Mesendoderm (in vitro differentiated cells): ENCODE measurements at regions not wholly inside any gene's neighbourhood (a gene's known extent, or its start where the extent isn't known, plus 50 kb on each side); places are given as distances from the start of the nearest gene placed in this dataset.

Experiments
- DNase-seq: peaks from one replicate; pipeline ENCODE4 v3.0.0; 2013
- H2AK5ac ChIP-seq: 2 replicates; pipeline ENCODE4 v1.6.1; 2013; ENCODE audit warnings: low read length, inconsistent platforms
- H2BK120ac ChIP-seq: 2 replicates; pipeline ENCODE4 v1.6.1; 2013; ENCODE audit warnings: low read depth, mild to moderate bottlenecking, low read length, moderate library complexity, mixed read lengths
- H2BK15ac ChIP-seq: replicated peaks from 2 replicates; pipeline ENCODE4 v1.6.1; 2013; ENCODE audit warnings: low read depth, mild to moderate bottlenecking, moderate library complexity
- H2BK5ac ChIP-seq: 2 replicates; pipeline ENCODE4 v1.6.1; 2013; ENCODE audit warnings: low read length, inconsistent platforms
- H3K18ac ChIP-seq: 2 replicates; pipeline ENCODE4 v1.6.1; 2013; ENCODE audit warnings: mild to moderate bottlenecking, low read length, mixed read lengths
- H3K23ac ChIP-seq: one replicate; pipeline ENCODE4 v1.6.1; 2013; ENCODE audit warnings: low read length
- H3K27ac ChIP-seq: 2 replicates; pipeline ENCODE4 v1.5.1; 2013; ENCODE audit warnings: low read depth, mild to moderate bottlenecking, inconsistent platforms, low read length, moderate library complexity
- H3K27me3 ChIP-seq: 2 replicates; pipeline ENCODE4 v1.6.1; 2013; ENCODE audit warnings: low read length, control low read depth, mild to moderate bottlenecking, inconsistent platforms; ENCODE audit not compliant: insufficient read depth, poor library complexity
- H3K36me3 ChIP-seq: 2 replicates; pipeline ENCODE4 v1.6.1; 2013; ENCODE audit warnings: low read length, inconsistent platforms; ENCODE audit not compliant: control insufficient read depth, insufficient read depth
- H3K4ac ChIP-seq: one replicate; pipeline ENCODE4 v1.6.1; 2013; ENCODE audit warnings: low read depth, mild to moderate bottlenecking, low read length, moderate library complexity
- H3K4me1 ChIP-seq: 2 replicates; pipeline ENCODE4 v1.6.1; 2013; ENCODE audit warnings: low read depth, low read length, inconsistent platforms; ENCODE audit not compliant: control insufficient read depth
- H3K4me2 ChIP-seq: 2 replicates; pipeline ENCODE4 v1.6.1; 2013; ENCODE audit warnings: low read length
- H3K4me3 ChIP-seq: 2 replicates; pipeline ENCODE4 v1.5.1; 2013; ENCODE audit warnings: mild to moderate bottlenecking, low read length
- H3K56ac ChIP-seq: one replicate; pipeline ENCODE4 v1.6.1; 2013; ENCODE audit warnings: low read length
- H3K79me1 ChIP-seq: 2 replicates; pipeline ENCODE4 v1.6.1; 2013; ENCODE audit warnings: low read length, inconsistent platforms
- H3K79me2 ChIP-seq: 2 replicates; pipeline ENCODE4 v1.6.1; 2013; ENCODE audit warnings: mild to moderate bottlenecking, low read length; ENCODE audit not compliant: control insufficient read depth, insufficient read depth
- H3K9ac ChIP-seq: 2 replicates; pipeline ENCODE4 v1.6.1; 2013; ENCODE audit warnings: low read length, inconsistent platforms
- H4K5ac ChIP-seq: one replicate; pipeline ENCODE4 v1.6.1; 2013; ENCODE audit warnings: low read length
- H4K8ac ChIP-seq: one replicate; pipeline ENCODE4 v1.6.1; 2013; ENCODE audit warnings: low read depth, mild to moderate bottlenecking, control low read depth, low read length, moderate library complexity
- WGBS: extraction: QIAGEN DNeasy Blood & Tissue Kit; methylation state at CpG from one replicate; pipeline ENCODE4 v1.1.7; 2013; ENCODE audit warnings: low lambda C conversion rate, missing lambda C conversion rate; ENCODE audit not compliant: insufficient coverage; ENCODE audit errors: extremely low coverage; 5-methylcytosine and 5-hydroxymethylcytosine counted together

DNA sequence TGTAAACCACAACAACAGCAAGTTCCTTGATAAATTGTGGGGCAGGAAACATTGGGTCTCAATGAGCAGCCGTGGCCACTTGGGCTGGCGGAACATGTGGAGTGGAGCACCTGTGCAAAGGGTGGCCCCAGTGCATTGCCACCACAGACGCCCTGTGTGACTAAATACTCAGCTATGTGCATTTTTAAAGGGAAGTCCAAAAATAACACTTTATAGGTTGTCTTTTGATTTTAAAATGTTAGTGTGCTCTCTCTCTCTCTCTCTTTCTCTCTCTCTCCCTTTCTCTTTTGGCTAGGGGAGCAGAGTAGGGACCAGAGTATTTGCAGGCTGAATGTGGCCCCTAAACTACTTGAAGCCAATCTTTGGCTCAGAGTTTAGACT lies 236.3 kb downstream of the BCAS1 start:
- no peak overlapping the region for H3K27ac ChIP-seq
- H2BK120ac ChIP-seq = no peak overlapping the region
- H3K4me1 ChIP-seq = no peaks in the 10 kb centered on the region
- H3K18ac ChIP-seq = no peak overlapping the region
- H2BK15ac ChIP-seq = no peak overlapping the region
- H3K4me2 ChIP-seq = no peak overlapping the region
- H3K9ac ChIP-seq = no peak overlapping the region
- no peaks in the 10 kb centered on the region for H3K36me3 ChIP-seq
- no peak overlapping the region for H4K8ac ChIP-seq
- no peak overlapping the region for H3K4me3 ChIP-seq
- no peaks in the 10 kb centered on the region for H3K79me2 ChIP-seq
- no peak overlapping the region for H2AK5ac ChIP-seq
- H4K5ac ChIP-seq = no peak overlapping the region
- no peak overlapping the region for H3K23ac ChIP-seq
- no peaks in the 10 kb centered on the region for H3K27me3 ChIP-seq
- H3K4ac ChIP-seq = no peak overlapping the region
- no peaks in the 10 kb centered on the region for H3K79me1 ChIP-seq
- H2BK5ac ChIP-seq = no peak overlapping the region
- no peak overlapping the region for H3K56ac ChIP-seq
- no peak for DNase-seq
- WGBS = no CpG with 5 or more reads among the region's 3 CpGs

GRCh38 chr20:53833333-53834061 lies 236.9 kb downstream of the BCAS1 start:
- Histone ChIP-seq H3K4ac (no peak overlapping the region), H3K23ac (no peak overlapping the region), H2AK5ac (no peak overlapping the region), H3K27ac (no peak overlapping the region), H3K9ac (no peak overlapping the region), H3K4me3 (no peak overlapping the region), H3K4me2 (no peak overlapping the region), H3K27me3 (no peaks in the 10 kb centered on the region), H4K5ac (no peak overlapping the region), H3K4me1 (no peaks in the 10 kb centered on the region), H2BK15ac (no peak overlapping the region), H3K56ac (no peak overlapping the region), H2BK5ac (no peak overlapping the region), H3K79me1 (no peaks in the 10 kb centered on the region), H2BK120ac (no peak overlapping the region), H3K36me3 (no peaks in the 10 kb centered on the region), H3K79me2 (no peaks in the 10 kb centered on the region), H3K18ac (no peak overlapping the region), H4K8ac (no peak overlapping the region)
- DNase-seq = no peak
- WGBS = no CpG with 5 or more reads among the region's 10 CpGs

GRCh38 chr20:53832499-53832898 lies 237.9 kb downstream of the BCAS1 start:
- no peaks in the 10 kb centered on the region for H3K79me2 ChIP-seq
- H4K5ac ChIP-seq = no peak overlapping the region
- no peak overlapping the region for H2BK15ac ChIP-seq
- no peak overlapping the region for H4K8ac ChIP-seq
- H3K27ac ChIP-seq = no peak overlapping the region
- H3K79me1 ChIP-seq = no peaks in the 10 kb centered on the region
- no peak overlapping the region for H3K9ac ChIP-seq
- no peak overlapping the region for H3K56ac ChIP-seq
- H2BK120ac ChIP-seq = no peak overlapping the region
- DNase-seq = no peak
- WGBS = no CpG with 5 or more reads among the region's 7 CpGs
- H3K4me3 ChIP-seq = no peak overlapping the region
- H3K18ac ChIP-seq = no peak overlapping the region
- H3K36me3 ChIP-seq = no peaks in the 10 kb centered on the region
- no peak overlapping the region for H3K4me2 ChIP-seq
- H3K4ac ChIP-seq = no peak overlapping the region
- H2AK5ac ChIP-seq = no peak overlapping the region
- H3K4me1 ChIP-seq = peaks cover 2% of the 10 kb centered on the region
- no peak overlapping the region for H3K23ac ChIP-seq
- H2BK5ac ChIP-seq = no peak overlapping the region
- H3K27me3 ChIP-seq = no peaks in the 10 kb centered on the region

GRCh38 chr20:53831812-53832211 lies 238.2 kb upstream of the ZNF217 start:
- H4K8ac ChIP-seq = no peak overlapping the region
- no peak overlapping the region for H3K27ac ChIP-seq
- no CpG with 5 or more reads among the region's 3 CpGs for WGBS

DNA sequence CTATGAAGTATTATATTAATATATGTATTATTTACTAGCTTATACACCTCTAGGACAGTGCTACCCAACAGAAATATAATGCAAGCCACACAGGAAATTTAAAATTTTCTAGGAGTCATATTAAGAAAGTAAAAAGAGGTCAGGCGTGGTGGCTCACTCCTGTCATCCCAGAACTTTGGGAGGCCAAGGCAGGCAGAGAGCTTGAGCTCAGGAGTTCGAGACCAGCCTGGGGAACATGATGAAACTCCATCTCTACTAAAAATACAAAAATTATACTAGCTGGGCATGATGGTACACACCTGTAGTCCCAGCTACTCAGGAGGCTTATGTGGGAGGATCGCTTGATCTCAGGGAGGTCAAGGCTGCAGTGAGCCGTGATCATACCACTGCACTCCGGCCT lies 237.6 kb upstream of the ZNF217 start:
- Histone ChIP-seq H3K56ac (no peak overlapping the region), H3K79me1 (no peaks in the 10 kb centered on the region), H3K36me3 (no peaks in the 10 kb centered on the region), H3K79me2 (no peaks in the 10 kb centered on the region), H3K18ac (no peak overlapping the region), H3K9ac (no peak overlapping the region), H4K5ac (no peak overlapping the region), H3K27ac (no peak overlapping the region), H3K4me3 (no peak overlapping the region), H3K4me1 (peaks cover 2% of the 10 kb centered on the region), H2BK15ac (no peak overlapping the region), H3K4ac (no peak overlapping the region), H3K23ac (no peak overlapping the region), H2BK5ac (no peak overlapping the region), H3K27me3 (no peaks in the 10 kb centered on the region), H2AK5ac (no peak overlapping the region), H3K4me2 (no peak overlapping the region), H2BK120ac (no peak overlapping the region), H4K8ac (no peak overlapping the region)
- WGBS = no CpG with 5 or more reads among the region's 5 CpGs
- DNase-seq = no peak

More at GRCh38 chr20:53831812-53832211, 238.2 kb upstream of the ZNF217 start:
- Histone ChIP-seq H2AK5ac (no peak overlapping the region), H3K56ac (no peak overlapping the region), H3K9ac (no peak overlapping the region), H3K79me2 (no peaks in the 10 kb centered on the region), H3K36me3 (no peaks in the 10 kb centered on the region), H2BK120ac (no peak overlapping the region), H3K4me2 (no peak overlapping the region), H3K4me3 (no peak overlapping the region), H2BK15ac (no peak overlapping the region), H3K27me3 (no peaks in the 10 kb centered on the region), H4K5ac (no peak overlapping the region), H3K4ac (no peak overlapping the region), H3K79me1 (no peaks in the 10 kb centered on the region), H3K23ac (no peak overlapping the region), H3K18ac (no peak overlapping the region), H2BK5ac (no peak overlapping the region), H3K4me1 (peaks cover 2% of the 10 kb centered on the region)
- DNase-seq = no peak
